GM13976 (cell line): ENCODE measurements at regions not wholly inside any gene's neighbourhood (a gene's known extent, or its start where the extent isn't known, plus 50 kb on each side); places are given as distances from the start of the nearest gene placed in this dataset.

Experiments
- DNase-seq: peaks from one replicate; pipeline ENCODE4 v3.0.0; 2012; ENCODE audit warnings: low spot score
- in situ Hi-C: fragments of 300-500 bp; cut with MboI; formaldehyde crosslinking; loops from one replicate; pipeline ENCODE4 v1.12.0; 2022; ENCODE audit warnings: low sequenced_read_pairs, mixed read lengths, inconsistent platforms; ENCODE audit not compliant: unreplicated experiment
- TF ChIP-seq, protein P1 (sequence below): IDR thresholded peaks from 2 replicates; pipeline ENCODE4 v1.5.1; 2012; ENCODE audit warnings: borderline replicate concordance, mild to moderate bottlenecking; ENCODE audit not compliant: insufficient read depth; ENCODE audit errors: extremely low read depth, missing control alignments, control extremely low read depth

DNA sequence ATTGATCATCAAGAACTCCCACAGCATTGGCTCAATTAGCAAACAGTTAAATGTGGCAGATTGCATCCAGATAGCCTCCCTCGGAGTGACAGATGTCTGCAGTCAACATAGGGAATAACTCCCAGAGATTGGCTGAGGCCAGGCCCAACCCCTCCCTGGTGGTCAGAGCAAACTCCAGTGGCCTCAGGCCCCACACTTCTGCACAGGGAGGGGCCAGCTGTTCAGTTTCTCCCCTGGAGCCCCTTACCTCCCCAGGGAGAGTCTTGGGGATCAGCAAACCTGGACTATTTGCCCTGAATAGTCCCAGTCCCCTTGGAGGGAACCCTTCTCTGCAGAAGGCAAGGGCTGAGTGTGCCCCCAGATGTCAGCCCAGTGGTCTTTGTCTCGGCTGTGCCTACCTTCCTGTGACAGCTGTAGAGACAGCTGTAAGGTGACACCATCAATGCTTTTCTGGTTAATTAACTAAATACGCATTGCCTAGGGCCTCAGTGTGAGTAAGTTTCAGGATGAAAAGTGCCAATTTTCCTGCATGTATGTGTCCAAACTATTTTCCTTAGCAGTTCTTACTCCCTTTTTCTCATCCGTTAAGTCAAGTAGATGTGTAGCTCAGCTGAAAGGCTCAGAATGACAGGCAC lies 102.7 kb upstream of the UQCRFS1 start:
- no peak for DNase-seq
- in situ Hi-C loops, result no loop called here
- TF ChIP-seq, protein P1, sequence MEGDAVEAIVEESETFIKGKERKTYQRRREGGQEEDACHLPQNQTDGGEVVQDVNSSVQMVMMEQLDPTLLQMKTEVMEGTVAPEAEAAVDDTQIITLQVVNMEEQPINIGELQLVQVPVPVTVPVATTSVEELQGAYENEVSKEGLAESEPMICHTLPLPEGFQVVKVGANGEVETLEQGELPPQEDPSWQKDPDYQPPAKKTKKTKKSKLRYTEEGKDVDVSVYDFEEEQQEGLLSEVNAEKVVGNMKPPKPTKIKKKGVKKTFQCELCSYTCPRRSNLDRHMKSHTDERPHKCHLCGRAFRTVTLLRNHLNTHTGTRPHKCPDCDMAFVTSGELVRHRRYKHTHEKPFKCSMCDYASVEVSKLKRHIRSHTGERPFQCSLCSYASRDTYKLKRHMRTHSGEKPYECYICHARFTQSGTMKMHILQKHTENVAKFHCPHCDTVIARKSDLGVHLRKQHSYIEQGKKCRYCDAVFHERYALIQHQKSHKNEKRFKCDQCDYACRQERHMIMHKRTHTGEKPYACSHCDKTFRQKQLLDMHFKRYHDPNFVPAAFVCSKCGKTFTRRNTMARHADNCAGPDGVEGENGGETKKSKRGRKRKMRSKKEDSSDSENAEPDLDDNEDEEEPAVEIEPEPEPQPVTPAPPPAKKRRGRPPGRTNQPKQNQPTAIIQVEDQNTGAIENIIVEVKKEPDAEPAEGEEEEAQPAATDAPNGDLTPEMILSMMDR, result no peak

DNA sequence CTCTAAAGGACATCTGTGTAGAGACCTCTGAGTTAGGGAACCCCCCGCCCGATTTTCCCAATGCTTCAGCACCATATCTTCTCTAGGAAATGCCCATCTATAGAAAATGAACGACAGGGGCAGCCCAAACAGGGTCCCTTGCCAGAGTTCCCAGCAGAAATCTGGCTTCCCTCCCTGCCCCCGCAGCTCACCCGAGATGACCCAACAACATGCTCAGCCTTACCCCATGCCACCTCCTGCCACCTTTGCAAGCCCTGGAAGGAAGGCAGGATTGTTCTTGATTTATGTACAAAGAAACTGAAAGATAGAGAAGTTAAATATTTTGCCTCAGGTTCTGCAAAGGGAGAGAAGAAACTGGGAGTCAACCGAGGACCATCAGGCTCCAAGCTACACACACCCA lies 105.6 kb upstream of the UQCRFS1 start:
- in situ Hi-C loops, result no loop called here
- TF ChIP-seq, protein P1, result no peak
- no peak for DNase-seq

DNA sequence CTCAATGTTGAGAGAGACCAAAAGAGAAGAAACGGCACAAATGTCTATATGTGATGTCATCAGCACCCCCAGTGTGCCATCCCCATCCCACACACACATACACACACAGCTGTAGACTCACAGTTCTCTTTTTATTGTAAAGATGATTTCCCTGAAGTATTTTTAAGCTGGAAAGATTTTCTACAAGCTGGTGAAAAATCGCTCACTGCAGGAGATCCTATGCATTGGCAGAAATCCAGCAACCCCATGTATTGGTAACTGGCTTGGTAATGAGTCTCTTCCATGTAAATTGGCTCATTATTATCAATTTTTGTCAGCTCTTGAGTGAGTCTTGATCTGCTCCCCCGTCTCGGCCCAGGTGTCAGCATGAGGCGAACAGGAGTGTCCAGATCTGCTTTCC lies 107.1 kb upstream of the UQCRFS1 start:
- in situ Hi-C loops, result no loop called here
- TF ChIP-seq, protein P1, result no peak
- no peak for DNase-seq

DNA sequence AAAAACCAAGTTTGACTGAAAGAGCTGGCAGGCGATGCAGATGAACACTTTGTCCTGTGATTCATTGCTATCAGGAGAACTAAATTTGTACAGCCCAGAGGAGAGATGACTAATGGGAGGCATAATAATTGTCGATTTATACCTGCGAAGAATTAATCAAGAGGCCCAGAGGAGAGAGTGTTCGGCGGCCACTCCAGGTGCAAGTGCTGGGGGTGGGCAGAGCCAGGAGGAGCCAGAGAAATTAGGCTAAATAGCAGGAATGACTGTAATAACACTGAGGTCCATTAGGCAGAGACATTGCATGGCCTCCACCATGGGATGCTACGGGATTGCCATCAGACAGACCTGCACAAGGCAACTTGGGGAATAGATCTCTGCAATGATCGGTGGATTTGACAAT lies 107.7 kb upstream of the UQCRFS1 start:
- in situ Hi-C loops, result no loop called here
- TF ChIP-seq, protein P1, result no peak
- no peak for DNase-seq

DNA sequence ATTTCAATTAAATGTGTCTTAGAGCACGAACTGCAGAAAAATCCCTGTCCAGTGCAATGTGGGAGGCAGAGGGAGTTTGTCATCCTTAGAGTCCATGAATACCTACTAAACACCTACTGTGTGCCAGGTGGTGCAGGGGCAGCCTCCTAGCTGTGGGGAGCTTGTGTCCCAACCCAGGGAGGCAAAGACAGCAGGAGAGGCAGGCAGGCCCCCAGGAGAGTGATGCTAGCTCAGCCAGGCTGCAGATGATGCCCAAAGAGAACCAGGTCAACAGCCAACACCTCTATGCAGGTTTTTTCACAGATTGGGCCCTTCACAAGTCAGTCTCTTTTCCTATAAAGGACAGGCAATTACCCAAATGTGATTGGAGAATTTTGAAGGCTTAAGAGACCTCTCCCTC lies 108.2 kb upstream of the UQCRFS1 start:
- in situ Hi-C loops, result no loop called here
- TF ChIP-seq, protein P1, result no peak
- no peak for DNase-seq

DNA sequence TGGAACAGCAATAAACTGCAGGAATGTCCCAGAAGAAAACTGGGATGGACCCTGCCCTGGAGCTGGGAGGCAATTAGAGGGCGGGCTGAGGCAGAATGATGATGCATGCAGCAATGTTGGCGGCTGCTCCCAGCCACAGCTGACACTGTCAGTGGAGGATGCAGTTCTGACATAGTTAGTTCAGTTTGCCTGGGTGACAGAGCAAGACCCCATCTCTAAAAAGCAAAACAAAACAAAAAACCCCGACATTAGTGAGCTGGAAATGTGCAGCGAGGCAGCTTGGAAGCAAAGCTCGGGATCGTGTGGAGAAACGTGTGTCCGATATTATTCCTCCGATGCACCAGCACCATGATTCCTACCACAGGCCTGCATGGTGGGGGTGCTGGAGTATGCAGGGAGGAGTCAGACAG lies 110.1 kb upstream of the UQCRFS1 start:
- TF ChIP-seq, protein P1, result no peak
- no peak for DNase-seq
- in situ Hi-C loops, result no loop called here
